Hepatocyte (in vitro differentiated cells): ENCODE measurements at regions not wholly inside any gene's neighbourhood (a gene's known extent, or its start where the extent isn't known, plus 50 kb on each side); places are given as distances from the start of the nearest gene placed in this dataset.

Experiments
- DNase-seq: peaks from one replicate; pipeline ENCODE4 v3.0.0-alpha.2; 2016; ENCODE audit warnings: low spot score
- H2AFZ ChIP-seq: fragments of 200-600 bp; sonication (generic); 2 replicates; pipeline ENCODE4 v1.6.0; 2016; ENCODE audit warnings: antibody characterized with exemption, mild to moderate bottlenecking
- H3K27ac ChIP-seq: fragments of 200-600 bp; sonication (generic); 2 replicates; pipeline ENCODE4 v1.5.1; 2016; ENCODE audit warnings: mild to moderate bottlenecking
- H3K27me3 ChIP-seq: fragments of 200-600 bp; sonication (generic); 2 replicates; pipeline ENCODE4 v1.6.1; 2016
- H3K36me3 ChIP-seq: fragments of 200-600 bp; sonication (generic); replicated peaks from 2 replicates; pipeline ENCODE4 v1.5.1; 2016; ENCODE audit warnings: low read depth; ENCODE audit not compliant: insufficient read depth
- H3K4me1 ChIP-seq: fragments of 200-600 bp; sonication (generic); 2 replicates; pipeline ENCODE4 v1.5.1; 2016; ENCODE audit warnings: mild to moderate bottlenecking, moderate library complexity; ENCODE audit not compliant: insufficient read depth
- H3K4me2 ChIP-seq: fragments of 200-600 bp; sonication (generic); 2 replicates; pipeline ENCODE4 v1.6.0; 2016
- H3K4me3 ChIP-seq: fragments of 200-600 bp; sonication (generic); 2 replicates; pipeline ENCODE4 v1.5.1; 2016; ENCODE audit warnings: mild to moderate bottlenecking
- H3K79me2 ChIP-seq: fragments of 200-600 bp; sonication (generic); 2 replicates; pipeline ENCODE4 v1.6.0; 2017; ENCODE audit warnings: mild to moderate bottlenecking
- H3K9me2 ChIP-seq: fragments of 200-600 bp; sonication (generic); replicated peaks from 2 replicates; pipeline ENCODE4 v1.6.0; 2017; ENCODE audit warnings: mild to moderate bottlenecking; ENCODE audit not compliant: insufficient read depth
- H3K9me3 ChIP-seq: fragments of 200-600 bp; sonication (generic); 2 replicates; pipeline ENCODE4 v1.5.1; 2016; ENCODE audit warnings: low read depth, mild to moderate bottlenecking
- H4K20me1 ChIP-seq: fragments of 200-600 bp; sonication (generic); 2 replicates; pipeline ENCODE4 v1.6.0; 2016; ENCODE audit warnings: mild to moderate bottlenecking; ENCODE audit not compliant: insufficient read depth, poor library complexity, severe bottlenecking
- CTCF ChIP-seq: fragments of 200-600 bp; sonication (generic); IDR thresholded peaks from 2 replicates; pipeline ENCODE4 v1.5.1; 2016; ENCODE audit warnings: antibody characterized with exemption, mild to moderate bottlenecking; ENCODE audit not compliant: poor library complexity
- EZH2 ChIP-seq: fragments of 200-600 bp; sonication (generic); IDR thresholded peaks from 2 replicates; pipeline ENCODE4 v1.6.1; 2016; ENCODE audit warnings: antibody characterized with exemption, mild to moderate bottlenecking, borderline replicate concordance
- EZH2phosphoT487 ChIP-seq: fragments of 200-600 bp; sonication (generic); IDR thresholded peaks from one replicate; pipeline ENCODE4 v1.6.1; 2018; ENCODE audit warnings: antibody characterized with exemption, mild to moderate bottlenecking, low read depth, moderate library complexity; ENCODE audit not compliant: unreplicated experiment, severe bottlenecking
- WGBS: methylation state at CpG from one replicate; pipeline ENCODE4 v1.1.6; 2016; ENCODE audit warnings: low lambda C conversion rate; ENCODE audit errors: missing lambda C conversion rate; 5-methylcytosine and 5-hydroxymethylcytosine counted together

- H3K4me1 ChIP-seq, result no peaks in the 10 kb centered on the region
- H3K27ac ChIP-seq, result no peak overlapping the region
- no peak for DNase-seq
- H3K27me3 ChIP-seq, result no peaks in the 10 kb centered on the region
- no peak for TF ChIP-seq EZH2
- TF ChIP-seq EZH2phosphoT487, result no peak
- no peak for TF ChIP-seq CTCF
- no peaks in the 10 kb centered on the region for H3K9me3 ChIP-seq
- H3K9me2 ChIP-seq, result no peaks in the 10 kb centered on the region
- H3K4me2 ChIP-seq, result no peak overlapping the region
- no peaks in the 10 kb centered on the region for H3K36me3 ChIP-seq
- H4K20me1 ChIP-seq, result no peaks in the 10 kb centered on the region
- no peak overlapping the region for H3K4me3 ChIP-seq
- WGBS, result 98% methylated on average over 4 of the region's 4 CpGs
- no peaks in the 10 kb centered on the region for H3K79me2 ChIP-seq
- H2AFZ ChIP-seq, result no peak overlapping the region
These were observed 429.0 kb upstream of the ZNF804A start for GRCh38 chr2:184169366-184169765.

GRCh38 chr2:184174493-184175104 lies 423.7 kb upstream of the ZNF804A start:
- Histone ChIP-seq H3K36me3 (no peaks in the 10 kb centered on the region), H3K4me3 (no peak overlapping the region), H3K9me3 (no peaks in the 10 kb centered on the region), H3K4me1 (no peaks in the 10 kb centered on the region), H3K9me2 (no peaks in the 10 kb centered on the region), H3K27ac (no peak overlapping the region), H4K20me1 (no peaks in the 10 kb centered on the region), H2AFZ (no peak overlapping the region), H3K79me2 (no peaks in the 10 kb centered on the region), H3K4me2 (no peak overlapping the region), H3K27me3 (no peaks in the 10 kb centered on the region)
- WGBS, result 83% methylated on average over 8 of the region's 8 CpGs
- no peak for TF ChIP-seq EZH2
- no peak for TF ChIP-seq CTCF
- no peak for TF ChIP-seq EZH2phosphoT487
- no peak for DNase-seq

GRCh38 chr2:184178229-184178628 lies 420.1 kb upstream of the ZNF804A start:
- TF ChIP-seq EZH2phosphoT487 (no peak), CTCF (no peak), EZH2 (no peak)
- Histone ChIP-seq H4K20me1 (no peaks in the 10 kb centered on the region), H3K27ac (no peak overlapping the region), H3K79me2 (no peaks in the 10 kb centered on the region), H3K36me3 (no peaks in the 10 kb centered on the region), H3K9me3 (no peaks in the 10 kb centered on the region), H3K4me3 (no peak overlapping the region), H3K4me2 (no peak overlapping the region), H3K4me1 (no peaks in the 10 kb centered on the region), H3K27me3 (no peaks in the 10 kb centered on the region), H2AFZ (no peak overlapping the region), H3K9me2 (no peaks in the 10 kb centered on the region)
- WGBS, result 49% methylated on average over 3 of the region's 3 CpGs
- no peak for DNase-seq

- Histone ChIP-seq H3K9me2 (no peaks in the 10 kb centered on the region), H3K4me1 (no peaks in the 10 kb centered on the region), H4K20me1 (no peaks in the 10 kb centered on the region), H3K4me2 (no peak overlapping the region), H3K4me3 (no peak overlapping the region), H3K36me3 (no peaks in the 10 kb centered on the region), H3K27ac (no peak overlapping the region), H3K27me3 (no peaks in the 10 kb centered on the region), H2AFZ (no peak overlapping the region), H3K79me2 (no peaks in the 10 kb centered on the region), H3K9me3 (no peaks in the 10 kb centered on the region)
- WGBS, result 75% methylated on average over 4 of the region's 4 CpGs
- no peak for DNase-seq
- TF ChIP-seq EZH2 (no peak), CTCF (no peak), EZH2phosphoT487 (no peak)
These were observed 411.9 kb upstream of the ZNF804A start for GRCh38 chr2:184186436-184186835.
